HT-29 (cell line): ENCODE measurements at regions not wholly inside any gene's neighbourhood (a gene's known extent, or its start where the extent isn't known, plus 50 kb on each side); places are given as distances from the start of the nearest gene placed in this dataset.

ENCODE experiments used
- DNase-seq: peaks from one replicate; pipeline ENCODE4 v3.0.0-alpha.2; 2015; ENCODE audit warnings: low spot score

DNA sequence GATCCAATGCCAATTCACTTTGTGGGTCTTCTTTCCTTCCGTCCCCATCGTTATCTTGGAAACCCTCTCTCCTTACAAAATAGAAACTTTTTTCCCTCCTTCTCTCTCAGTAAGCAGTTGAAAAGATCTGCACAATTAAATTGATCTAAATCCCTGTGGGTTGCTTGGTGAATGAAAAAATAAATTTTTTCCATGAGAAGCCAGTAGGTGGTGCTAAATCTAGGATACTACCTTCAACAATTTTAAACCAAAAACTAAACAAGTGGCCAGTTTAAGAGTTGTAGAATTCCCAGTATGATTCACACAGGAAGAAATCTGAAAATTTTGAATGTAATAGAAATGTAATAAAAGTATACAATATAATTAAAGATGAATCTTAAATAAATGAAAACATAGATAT is 990.3 kb upstream of the ZNF722 start:
- DNase-seq = peak; percentile 14

DNA sequence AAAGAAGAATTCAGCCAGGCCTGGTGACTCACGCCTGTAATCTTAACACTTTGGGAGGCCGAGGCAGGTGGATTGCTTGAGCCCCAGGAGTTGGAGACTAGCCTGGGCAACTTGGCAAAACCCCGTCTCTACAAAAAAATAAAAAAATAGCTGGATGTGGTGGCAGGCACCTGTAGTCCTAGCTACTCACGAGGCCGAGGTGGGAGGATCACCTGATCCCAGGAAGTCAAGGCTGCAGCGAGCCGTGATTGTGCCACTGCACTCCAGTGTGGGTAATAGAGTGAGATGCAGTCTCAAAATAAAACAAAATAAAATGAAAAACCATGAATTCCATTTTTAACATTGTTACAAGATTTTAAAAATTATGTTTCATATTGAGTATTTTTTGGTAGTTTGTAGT is 988.9 kb upstream of the ZNF722 start:
- DNase-seq = no peak

DNA sequence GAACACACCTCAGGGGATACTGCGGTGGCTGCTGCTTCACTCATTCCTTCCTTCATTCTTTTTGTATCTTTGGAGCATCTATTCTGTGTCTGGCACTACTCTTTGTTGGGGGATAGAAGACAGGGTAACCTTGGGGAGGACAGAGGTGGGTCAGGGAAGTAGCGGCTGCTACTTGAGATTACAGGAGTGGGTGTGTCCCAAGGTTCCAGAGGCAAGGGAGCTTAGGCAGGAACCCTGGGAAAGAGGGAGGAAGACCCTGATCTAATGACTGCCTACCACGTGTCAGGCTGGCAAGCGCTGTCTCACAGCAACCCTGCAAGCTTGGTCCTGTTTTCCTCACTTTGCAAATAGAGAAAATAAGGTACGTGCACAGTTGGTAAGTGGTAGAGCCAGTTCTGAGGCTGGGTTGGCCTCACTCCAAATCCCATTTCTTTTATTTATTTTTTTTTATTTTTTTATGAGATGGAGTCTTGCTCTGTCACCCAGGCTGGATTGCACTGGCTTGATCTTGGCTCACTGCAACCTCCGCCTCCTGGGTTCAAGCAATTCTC is 985.9 kb upstream of the ZNF722 start:
- DNase-seq = no peak

DNA sequence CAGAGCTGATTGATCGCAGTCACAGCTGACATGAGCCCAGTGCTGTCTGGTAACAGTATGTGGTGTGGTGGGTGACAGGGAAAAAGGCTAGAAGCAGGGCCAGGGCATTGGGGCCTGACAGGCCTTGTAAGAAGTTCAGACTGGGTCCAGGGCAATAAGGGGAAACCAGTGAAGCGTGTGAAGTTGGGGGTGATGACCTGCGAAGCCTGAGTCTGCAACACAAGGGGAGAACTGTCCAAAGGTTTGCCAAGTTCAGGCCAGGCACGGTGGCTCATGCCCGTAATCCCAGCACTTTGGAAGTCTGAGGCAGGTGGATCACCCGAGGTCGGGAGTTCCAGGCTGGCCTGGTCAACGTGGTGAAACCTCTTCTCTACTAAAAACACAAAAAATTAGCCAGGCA is 983.9 kb upstream of the ZNF722 start:
- DNase-seq = no peak

DNA sequence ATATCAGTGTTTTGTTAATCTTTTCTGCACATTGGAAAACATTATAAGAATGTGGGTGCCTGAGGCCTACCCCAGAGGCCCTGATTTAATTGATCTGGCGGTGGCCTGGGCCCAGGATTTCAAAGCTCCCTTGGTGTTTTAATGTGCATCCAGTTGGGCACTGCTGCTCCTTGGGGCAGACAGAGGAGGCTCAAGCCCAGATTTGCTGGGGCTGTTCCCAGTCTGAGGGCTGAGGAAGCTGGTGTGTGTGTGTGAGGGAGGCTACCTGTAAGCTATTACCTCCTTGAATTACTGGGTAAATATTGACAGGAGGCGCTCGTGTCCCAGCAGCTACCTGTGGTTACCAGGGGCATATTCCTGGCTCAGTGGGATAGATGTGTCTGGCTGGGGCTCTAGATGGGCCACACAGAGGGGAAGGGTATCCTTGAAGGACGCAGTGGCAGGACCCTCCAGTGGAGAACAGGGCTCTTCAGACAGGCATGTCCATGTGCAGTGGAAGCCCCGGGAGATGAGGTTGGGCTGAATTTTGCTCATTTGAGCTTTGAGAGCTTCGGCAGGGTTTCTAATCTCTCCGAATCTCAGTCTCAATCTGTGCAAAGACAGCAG is 975.4 kb upstream of the ZNF722 start:
- DNase-seq = no peak

DNA sequence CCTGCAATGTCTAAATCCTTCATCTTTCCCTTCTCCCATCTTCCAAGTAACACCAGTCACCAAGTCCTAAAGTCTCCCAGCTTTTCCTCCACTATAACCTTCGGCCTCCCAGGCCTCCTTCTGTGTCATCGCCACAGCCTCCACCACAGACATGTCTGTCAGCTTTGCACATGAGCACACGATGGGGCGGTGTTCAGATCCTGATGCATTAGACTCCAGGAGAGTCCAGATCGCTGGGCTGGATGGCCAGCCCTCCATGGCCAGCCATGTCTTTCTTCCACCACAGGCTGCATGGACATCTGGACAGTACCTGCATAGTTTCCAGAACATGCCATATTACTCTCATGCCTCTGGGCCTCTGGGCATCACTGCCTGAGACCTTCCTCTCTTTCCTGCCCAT is 974.2 kb upstream of the ZNF722 start:
- DNase-seq = no peak

DNA sequence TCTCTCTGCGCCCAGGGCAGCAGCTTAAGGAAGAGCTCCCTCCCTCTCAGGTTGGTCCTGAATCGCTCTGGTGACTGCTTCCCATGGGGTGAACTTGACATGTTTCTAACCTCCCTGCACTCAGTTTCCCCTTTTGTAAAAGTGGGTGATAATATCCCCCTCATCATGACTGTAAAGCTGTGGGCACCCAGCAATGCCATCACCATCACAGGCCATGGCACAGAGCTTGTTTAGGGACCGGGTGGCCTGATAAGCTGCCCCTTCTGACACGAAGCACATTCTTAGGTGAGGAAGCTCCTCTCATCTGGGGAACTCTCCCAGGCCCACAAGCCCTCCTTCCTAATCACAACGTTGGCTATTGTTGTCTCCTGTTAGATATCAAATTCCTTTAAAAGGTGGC is 972.8 kb upstream of the ZNF722 start:
- DNase-seq = no peak

DNA sequence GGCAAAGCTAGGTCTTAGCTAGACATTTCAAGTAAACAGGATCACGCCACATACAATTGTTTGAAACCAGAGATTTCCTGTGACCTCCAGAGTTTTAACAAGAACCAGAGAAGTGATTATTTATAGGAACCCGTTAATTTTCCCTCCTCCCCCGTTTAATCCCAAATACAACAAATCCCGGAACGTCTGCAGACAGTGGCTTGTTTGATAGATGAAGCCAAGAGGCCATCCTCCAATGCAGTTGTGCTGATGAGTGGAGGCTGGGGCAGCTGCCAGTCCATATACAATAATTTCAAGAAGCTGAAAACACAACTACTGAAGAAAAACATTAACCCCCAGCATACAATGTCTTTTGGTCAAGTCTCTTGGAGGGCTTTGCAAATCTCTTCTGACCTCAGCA is 971.6 kb upstream of the ZNF722 start:
- no peak for DNase-seq

DNA sequence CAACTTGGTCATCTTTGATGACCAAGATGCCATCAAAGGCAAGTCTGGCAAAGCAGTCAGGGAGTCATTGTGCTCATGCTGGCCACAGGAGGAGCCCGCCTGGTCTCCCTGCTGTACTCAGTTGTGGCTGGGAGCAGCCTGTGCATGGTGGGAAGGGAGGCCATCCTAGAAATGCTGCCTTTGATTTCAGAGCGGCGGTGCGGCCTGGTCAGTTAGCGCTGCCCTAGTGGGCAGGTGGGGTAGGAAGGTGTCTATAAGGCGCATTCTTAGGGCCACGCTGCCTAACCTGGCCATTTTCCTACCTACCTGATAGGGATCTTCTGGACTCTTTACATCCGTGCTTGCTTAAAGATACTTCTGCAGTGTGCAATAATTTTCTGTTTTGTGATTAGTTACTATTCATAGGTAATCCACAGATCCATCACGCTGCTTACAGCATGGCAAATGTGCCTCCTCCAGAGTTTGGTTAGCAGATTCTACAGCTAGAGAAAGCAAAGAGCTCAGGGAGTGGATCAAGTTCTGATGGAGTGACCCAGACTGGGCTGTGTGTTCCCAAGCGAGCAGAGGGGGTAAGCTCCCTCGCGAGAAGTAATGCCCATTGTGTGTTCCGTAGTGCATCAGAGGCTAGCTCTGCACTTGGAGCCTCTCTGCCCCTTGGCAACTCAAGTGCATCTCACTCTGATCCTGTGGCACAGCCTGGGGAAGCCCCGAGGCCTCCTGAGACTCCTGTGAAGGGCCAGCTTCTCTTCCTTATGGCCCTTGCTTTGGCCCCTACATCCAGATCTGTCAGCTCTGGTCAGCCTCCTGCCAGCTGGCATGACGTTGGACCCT is 970.1 kb upstream of the ZNF722 start:
- no peak for DNase-seq

DNA sequence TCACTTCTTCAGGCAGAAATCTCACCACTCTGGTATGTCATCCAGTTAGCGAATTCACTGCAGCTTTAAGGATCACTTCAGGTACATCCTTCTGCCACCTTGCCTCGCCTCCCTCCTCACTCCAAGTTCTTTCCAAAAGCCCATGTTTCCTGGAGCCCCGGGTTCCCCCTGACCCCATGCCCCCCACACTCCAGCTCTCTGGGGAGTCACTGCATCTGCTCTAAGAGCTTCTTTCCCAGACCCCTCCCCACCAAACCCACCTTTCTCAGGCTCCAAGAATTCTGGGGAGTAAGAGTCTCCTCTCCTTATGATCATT is 969.5 kb upstream of the ZNF722 start:
- no peak for DNase-seq

DNA sequence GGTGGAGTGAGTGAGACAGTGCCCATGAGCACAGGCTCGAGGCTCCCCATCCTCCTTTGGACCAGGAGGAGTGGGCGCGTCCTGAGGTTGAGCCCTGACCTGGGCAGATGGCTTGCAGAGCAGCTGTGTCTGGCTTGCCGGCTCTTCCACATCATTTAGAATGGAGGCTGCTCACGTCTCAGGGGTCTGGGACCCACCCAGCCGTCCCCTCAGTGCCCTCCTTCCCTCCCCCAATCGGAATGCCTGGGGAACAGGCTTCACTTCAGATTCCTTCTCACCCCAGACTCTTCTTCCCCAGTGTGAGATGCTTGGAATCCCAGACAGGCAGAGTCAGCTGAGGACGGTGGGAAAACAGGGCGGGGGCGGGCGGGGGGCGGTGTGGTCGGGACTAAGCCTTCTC is 968.6 kb upstream of the ZNF722 start:
- no peak for DNase-seq

DNA sequence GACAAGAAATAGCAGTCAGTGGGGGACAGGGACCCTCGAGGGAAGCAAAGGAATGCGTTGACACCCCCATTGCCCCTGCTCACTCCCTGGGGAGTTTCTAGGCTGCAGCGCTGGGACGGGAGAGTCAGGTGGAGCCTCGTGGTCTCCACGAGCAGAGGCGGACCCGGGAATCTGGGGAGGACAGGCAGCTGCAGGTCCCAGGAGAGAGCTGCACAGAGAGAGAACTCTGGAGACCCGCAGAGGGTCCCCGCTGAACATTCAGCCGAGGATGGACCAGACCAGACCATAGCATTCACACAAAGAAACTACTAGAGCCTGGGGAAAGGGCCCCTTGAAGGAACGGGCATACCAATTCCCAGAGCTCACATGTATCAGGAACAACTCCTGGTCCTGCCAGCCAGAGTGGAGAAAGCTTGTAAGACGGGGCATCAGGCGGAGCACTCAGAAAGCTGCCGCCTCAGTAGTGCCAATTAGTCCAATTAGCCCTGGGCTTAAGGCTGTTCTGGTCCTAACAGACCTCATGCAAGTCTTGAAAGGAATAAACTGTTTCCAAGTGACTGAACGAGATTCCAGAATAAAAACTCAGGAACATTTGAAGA is 966.7 kb upstream of the ZNF722 start:
- no peak for DNase-seq

DNA sequence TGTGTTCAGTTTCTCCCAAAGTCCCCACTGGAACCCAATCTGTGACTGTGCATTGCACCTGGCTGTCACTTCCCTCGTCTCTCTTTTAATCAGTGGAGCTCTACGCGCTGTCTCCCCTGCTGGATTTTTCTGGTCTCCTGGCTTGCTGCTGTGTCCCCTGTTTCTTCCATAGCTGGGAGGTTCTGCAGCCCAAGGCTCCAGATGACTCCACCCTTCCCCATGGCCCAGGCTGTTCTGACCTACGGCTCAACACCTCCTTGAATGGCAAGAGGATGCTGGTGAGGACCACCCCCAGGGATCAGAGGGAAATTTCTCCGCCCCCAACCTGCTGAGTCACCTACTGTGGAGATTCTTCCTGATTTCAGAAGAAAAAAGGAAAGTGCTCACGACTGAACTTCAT is 961.4 kb upstream of the ZNF722 start:
- DNase-seq = no peak

DNA sequence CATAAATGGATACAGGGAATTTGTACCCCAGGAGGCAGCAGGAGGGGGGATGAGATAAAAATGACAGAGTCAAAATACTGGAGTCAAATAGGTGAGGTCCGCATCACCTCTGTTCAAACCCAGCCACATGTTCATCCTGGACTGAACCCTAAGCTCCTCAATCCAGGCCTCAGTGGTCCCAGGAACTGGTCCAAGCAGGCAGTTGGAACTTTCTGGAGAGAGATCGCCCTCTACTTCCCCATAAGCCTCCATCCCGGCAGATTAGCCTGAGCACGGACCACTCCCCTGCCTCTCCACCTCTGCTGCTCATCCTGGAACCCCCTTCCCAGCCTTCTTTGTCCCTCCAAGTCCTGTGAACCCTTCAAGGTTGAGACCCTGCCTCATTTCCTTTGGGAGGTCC is 959.7 kb upstream of the ZNF722 start:
- no peak for DNase-seq

DNA sequence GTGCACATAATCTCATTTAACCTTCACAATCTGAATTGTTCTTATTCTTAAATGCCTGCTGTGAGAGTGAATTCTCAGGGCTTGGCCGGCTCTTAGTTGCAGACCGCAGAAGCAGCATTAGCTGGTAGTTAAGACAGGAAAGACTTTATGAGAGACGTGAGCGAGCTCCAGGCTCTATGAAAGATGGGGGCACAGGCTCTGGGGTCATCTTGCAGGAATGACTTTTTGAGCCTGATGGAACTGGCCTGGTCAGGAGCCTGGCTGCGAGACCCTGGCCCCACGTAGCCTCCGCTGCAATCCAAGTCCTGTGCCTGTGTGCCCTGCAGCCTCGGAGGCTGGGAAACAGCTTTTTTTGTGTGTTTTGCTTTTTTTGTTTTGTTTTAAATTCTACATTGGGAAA is 958.8 kb upstream of the ZNF722 start:
- no peak for DNase-seq

DNA sequence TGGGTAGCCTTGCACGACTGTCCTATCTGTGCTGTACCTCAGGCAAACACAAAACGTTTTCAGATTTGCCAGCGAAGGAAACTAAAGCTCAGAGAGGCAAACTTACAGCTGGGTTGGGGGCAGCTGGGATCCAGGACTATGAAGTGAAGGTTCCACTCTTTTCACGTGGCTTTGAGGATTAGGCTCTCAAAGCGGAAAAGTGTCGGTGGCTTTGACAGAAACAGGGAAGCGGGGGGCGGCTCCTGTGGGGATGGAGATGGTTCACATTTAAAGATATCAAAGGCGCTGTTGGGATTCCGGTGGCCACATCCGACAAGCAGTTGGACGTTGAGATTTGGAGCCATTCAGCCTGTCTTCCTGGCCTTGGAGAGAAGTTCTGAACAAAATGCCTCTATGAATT is 958.3 kb upstream of the ZNF722 start:
- no peak for DNase-seq

DNA sequence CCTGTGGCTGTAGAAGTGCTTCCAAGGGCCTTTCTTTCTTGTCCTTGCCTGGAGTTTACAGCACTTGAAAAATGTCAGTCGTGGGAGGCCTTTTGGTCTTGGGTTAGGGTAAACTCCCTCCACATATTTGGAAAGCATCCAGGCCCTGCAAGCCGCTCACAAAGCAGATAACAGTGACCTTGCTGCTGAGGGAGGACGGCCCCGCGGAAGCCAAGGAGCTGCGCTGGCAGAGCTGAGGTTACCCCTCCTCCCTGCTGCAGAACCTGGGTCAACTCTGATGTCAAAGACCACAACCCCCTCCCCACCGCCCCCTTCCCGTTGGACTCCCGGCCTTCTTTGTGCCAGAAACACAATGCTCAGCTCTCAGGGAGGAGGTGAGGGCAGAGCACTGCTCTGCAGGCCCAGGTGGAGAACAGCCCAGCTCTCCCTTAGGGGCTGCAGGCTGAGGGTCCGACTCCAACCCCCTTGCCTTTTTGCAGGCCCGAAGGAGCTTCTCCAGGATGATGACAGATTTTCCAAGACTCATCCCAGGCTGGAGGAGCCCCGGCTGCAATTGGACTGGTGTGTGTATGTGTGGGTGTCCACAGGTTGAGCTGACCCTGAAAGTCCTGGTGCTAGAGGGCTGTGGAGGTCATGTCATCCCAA is 957.6 kb upstream of the ZNF722 start:
- DNase-seq = no peak

DNA sequence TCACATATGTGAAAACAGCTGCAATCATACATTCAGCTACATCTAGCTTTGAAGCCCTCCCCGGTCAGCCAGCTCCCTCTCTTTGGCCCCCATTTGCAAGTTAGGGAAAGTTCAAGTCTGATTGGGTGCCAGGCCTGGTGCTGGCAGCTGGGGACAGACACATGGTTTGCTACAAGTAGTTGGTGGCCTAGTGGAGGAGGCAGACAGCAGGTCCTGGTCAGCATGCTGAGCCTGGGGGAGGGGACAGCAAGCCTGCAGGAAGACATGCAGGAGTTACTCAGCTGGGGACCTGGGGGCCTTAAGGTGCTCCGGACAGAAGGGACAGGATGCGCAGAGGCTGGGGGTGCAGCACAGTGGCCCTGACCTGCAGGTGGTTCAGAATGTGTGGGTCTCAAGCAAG is 956.9 kb upstream of the ZNF722 start:
- no peak for DNase-seq

DNA sequence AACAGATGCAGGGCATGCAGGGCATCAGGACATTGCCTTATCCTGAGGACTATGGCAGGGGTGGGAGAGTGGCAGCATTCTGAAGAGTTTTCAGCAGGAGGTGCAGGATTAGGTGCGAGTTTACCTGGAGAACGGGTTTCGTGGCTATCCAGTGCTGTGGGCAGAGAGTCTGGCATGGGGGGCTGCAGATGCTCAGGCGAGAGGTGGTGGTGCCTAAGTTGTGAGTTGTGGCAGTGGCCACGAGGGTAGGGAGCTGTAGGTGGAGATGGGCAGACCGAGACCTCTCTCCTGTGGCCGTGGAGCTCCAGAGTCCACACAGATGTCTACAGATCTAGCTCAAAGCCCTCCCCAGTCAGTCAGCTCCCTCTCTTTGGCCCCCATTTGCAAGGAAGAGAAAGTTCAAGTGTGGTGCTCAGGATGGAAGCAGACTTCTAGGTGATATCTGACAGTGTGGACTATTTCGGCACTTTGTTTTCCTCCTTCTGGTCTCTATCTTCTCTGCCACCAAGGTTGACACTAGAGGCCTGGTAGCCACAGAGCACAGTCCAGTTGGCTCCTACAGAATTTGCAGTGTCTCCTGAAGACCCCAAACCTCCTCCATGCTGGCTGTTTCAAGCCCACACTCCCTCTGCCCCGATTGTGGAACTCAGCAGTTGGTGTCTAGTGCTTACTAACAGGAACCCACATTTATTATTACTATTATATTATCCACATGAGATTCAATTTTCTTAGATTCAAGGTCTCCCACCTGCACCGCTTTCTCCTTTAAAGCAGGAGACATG is 955.7 kb upstream of the ZNF722 start:
- DNase-seq = no peak

DNA sequence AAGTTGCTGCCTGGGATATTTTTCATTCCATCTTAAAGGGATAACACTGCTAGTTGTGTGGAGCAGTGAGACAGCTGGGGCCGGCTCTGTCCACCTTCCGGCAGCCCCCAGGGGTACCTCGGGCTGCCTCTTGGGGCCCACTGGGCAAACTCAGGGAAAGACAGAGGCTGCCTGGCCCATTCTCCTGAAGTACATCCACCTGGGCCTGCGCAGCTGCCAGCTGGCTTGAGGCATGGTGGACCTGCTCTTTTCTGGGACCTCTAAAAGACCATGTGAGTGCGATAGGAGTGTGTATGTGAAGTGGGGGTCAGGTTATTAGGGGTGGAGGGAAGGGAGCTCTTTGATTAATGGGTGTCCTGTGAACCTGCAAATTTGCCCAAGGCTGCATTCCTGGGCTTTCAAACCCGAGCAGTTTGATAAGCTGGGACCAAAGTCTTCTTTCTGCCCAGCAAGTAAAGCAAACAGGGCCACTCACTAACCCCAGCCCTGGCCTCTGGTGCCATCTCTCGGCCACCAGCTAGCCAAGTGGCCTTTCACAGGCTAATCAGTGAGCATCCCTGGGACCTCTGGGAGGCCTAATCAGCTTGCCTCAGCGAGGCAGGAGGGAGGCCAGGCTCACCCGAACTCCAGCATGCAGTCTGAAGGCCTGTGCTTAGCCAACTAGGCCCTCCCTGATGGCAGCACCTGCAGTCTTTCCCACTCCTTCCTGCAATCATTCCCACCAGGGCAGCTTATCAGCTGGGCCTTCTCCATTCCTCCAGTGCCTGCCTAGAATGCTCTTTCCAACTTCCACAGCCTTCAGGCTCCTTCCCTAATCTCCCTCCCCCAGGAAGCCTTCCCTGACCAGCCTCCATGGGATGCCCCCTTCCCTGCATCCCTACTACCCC is 954.7 kb upstream of the ZNF722 start:
- DNase-seq = no peak

DNA sequence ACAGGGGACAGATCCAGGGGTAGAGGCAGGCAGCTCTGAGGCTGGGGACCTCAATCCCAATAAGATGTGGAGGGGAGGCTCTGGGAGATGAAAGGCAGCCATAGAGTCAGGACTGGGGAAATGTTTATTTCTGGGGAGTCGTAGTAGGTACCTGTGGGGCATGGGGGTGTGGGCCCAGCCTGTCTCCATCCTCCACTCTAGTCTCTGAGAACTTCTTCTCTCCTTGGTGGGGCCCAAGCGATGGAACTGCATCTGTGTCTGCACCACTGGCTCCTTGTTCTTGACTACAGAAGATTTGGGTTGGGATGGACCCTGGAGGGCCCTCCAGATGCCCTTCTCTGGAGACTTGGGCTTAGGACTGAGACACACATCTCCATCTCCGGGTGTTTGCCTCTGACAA is 953.9 kb upstream of the ZNF722 start:
- no peak for DNase-seq
